BLaER1 treated with 17β-estradiol and CSF1 and Interleukin-3, amounts not matched to agents 10 nM and 100 nM (cell line): ENCODE measurements at regions not wholly inside any gene's neighbourhood (a gene's known extent, or its start where the extent isn't known, plus 50 kb on each side); places are given as distances from the start of the nearest gene placed in this dataset.

ENCODE experiments used
- H3K27ac ChIP-seq, 11 experiments: shearing (Covaris generic); formaldehyde crosslinking; 2 replicates each; pipeline ENCODE4 v1.8.1; 2022
- H3K27me3 ChIP-seq, 11 experiments: shearing (Covaris generic); formaldehyde crosslinking; 2 replicates each; pipeline ENCODE4 v1.8.1; 2022
- H3K36me3 ChIP-seq, 11 experiments: shearing (Covaris generic); formaldehyde crosslinking; 2 replicates each; pipeline ENCODE4 v1.8.1; 2022
- H3K4me1 ChIP-seq, 10 experiments: shearing (Covaris generic); formaldehyde crosslinking; 2 replicates each; pipeline ENCODE4 v1.8.1; 2022
- H3K4me2 ChIP-seq, 11 experiments: shearing (Covaris generic); formaldehyde crosslinking; 2 replicates each; pipeline ENCODE4 v1.8.1; 2022
- H3K4me3 ChIP-seq, 10 experiments: shearing (Covaris generic); formaldehyde crosslinking; 2 replicates each; pipeline ENCODE4 v1.8.1; 2022
- H3K9ac ChIP-seq, 11 experiments: shearing (Covaris generic); formaldehyde crosslinking; 2 replicates each; pipeline ENCODE4 v1.8.1; 2022
- H3K9me3 ChIP-seq, 11 experiments: shearing (Covaris generic); formaldehyde crosslinking; replicated peaks in 1 of 11; 2 replicates each; pipeline ENCODE4 v1.8.1; 2022
- H4K20me1 ChIP-seq, 11 experiments: shearing (Covaris generic); formaldehyde crosslinking; 2 replicates each; pipeline ENCODE4 v1.8.1; 2022
- Cebpa-rat ChIP-seq, 11 experiments: shearing (Covaris generic); IDR thresholded peaks; 2 replicates each; pipeline ENCODE4 v1.8.1; 2022

- no peaks in the 10 kb centered on the region for H3K4me1 ChIP-seq
- no peaks in the 10 kb centered on the region for H4K20me1 ChIP-seq
- no peaks in the 10 kb centered on the region for H3K36me3 ChIP-seq
- no peaks in the 10 kb centered on the region for H3K9me3 ChIP-seq
- no peak overlapping the region for H3K4me2 ChIP-seq
- H3K4me3 ChIP-seq, result no peak overlapping the region
- H3K9ac ChIP-seq, result no peak overlapping the region
- TF ChIP-seq Cebpa-rat (IDR thresholded peaks at IDR 0.05), result no peak
- no peak overlapping the region for H3K27ac ChIP-seq
- H3K27me3 ChIP-seq, result no peaks in the 10 kb centered on the region
Observed at GRCh38 chr7:35333265-35333664, 79.4 kb upstream of the TBX20 start.

DNA sequence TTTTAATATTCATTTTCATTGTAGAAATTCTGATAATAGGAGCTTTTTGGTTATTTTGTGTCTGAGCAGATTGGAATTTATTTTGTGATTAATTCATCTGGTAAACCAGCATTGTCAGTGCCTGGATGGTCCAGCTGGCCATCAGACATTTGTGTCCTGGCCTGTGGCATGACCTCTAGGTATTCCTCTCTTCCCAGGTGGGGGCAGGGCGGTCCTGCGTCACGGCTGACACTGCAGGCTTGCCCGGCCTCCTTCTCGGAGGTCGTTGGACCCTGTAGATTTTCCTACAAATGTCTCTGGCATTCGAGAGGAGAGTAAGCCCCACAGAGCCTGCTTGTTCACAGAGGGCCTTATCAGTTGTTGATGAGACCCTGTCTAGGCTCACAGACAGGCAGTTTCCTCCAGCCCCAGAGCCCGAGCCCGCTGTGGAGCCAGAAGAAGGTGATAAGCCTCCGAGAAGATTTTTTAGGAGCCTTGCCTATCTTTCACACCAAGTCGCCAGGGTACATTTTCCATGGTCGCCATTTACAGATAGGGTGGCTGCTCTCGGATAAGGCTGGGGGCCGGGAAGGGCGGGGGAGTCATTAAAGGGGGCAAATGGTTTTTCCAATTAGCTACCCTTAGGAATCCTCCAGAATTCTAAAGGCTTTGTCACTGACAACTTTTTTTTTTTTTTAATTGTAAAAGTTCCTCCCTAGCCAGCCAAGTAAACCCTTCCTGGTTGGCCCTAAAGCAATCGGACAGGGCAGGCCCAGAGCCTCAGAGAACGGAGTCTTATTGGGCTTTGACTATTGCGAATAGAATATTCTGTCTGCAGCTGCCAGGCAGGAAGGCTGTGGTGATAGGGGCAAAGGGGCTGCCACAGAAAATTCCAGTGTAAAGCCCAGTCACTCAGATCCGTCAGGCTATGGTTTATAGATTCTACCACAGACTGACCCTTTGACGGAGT, 78.1 kb upstream of the TBX20 start:
- Histone ChIP-seq H3K27ac (no peak overlapping the region), H3K36me3 (no peaks in the 10 kb centered on the region), H3K4me3 (no peak overlapping the region), H3K4me1 (no peaks in the 10 kb centered on the region), H3K9me3 (no peaks in the 10 kb centered on the region), H3K27me3 (no peaks in the 10 kb centered on the region), H3K4me2 (no peak overlapping the region), H4K20me1 (no peaks in the 10 kb centered on the region), H3K9ac (no peak overlapping the region)
- TF ChIP-seq Cebpa-rat (IDR thresholded peaks at IDR 0.05), result no peak

DNA sequence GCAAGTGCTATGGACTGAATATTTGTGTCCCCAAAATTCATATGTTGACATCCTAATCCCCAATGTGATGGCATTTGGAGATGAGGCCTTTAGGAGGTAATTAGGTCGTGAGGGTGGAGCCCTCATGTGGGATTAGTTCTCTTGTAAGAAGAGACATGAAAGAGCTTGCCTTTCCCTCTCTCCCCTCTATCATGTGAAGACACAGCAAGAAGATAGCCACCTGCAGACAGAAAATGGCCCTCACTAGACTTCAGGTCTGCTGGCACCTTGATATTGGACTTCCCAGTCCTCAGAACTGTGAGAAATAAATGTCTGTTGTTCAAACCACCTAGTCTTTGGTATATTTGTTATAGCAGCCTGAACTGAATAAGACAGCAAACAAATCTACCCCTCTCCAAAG, 75.1 kb upstream of the TBX20 start:
- H3K4me3 ChIP-seq, result no peak overlapping the region
- no peaks in the 10 kb centered on the region for H3K36me3 ChIP-seq
- H3K9me3 ChIP-seq, result peaks cover 0 to 17% (median 16%) of the 10 kb centered on the region in 11 experiments; a peak in 14 of 22 replicates
- no peak overlapping the region for H3K4me2 ChIP-seq
- TF ChIP-seq Cebpa-rat (IDR thresholded peaks at IDR 0.05), result no peak
- H4K20me1 ChIP-seq, result no peaks in the 10 kb centered on the region
- H3K4me1 ChIP-seq, result no peaks in the 10 kb centered on the region
- H3K27ac ChIP-seq, result no peak overlapping the region
- H3K27me3 ChIP-seq, result no peaks in the 10 kb centered on the region
- no peak overlapping the region for H3K9ac ChIP-seq

DNA sequence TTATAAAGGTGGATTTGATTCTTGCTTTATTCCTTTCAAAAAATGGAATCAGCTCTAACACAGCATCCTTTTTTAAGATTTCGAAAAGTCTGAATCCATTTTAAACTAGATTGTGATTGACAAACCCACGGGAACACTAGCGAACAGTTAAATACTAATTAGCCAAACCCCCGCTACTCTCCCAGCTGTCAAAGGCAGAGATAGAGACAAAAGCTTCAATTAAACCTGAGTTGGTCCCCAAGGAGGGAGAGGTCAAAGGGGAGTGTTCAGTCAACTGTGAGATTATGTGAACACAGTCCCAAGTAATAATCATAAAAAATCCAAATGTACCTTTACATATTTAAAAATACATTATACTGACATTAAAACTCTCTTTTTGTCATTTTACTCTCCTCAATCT, 65.7 kb upstream of the TBX20 start:
- H3K27me3 ChIP-seq, result no peaks in the 10 kb centered on the region
- H3K9ac ChIP-seq, result no peak overlapping the region
- H3K36me3 ChIP-seq, result no peaks in the 10 kb centered on the region
- H4K20me1 ChIP-seq, result no peaks in the 10 kb centered on the region
- no peaks in the 10 kb centered on the region; a peak in 1 of 20 replicates for H3K4me1 ChIP-seq
- peaks cover 0 to 17% (median 5%) of the 10 kb centered on the region in 11 experiments; a peak in 11 of 22 replicates for H3K9me3 ChIP-seq
- no peak overlapping the region for H3K4me3 ChIP-seq
- TF ChIP-seq Cebpa-rat (IDR thresholded peaks at IDR 0.05), result no peak
- H3K27ac ChIP-seq, result no peak overlapping the region
- no peak overlapping the region for H3K4me2 ChIP-seq

GRCh38 chr7:35316549-35316948, 62.6 kb upstream of the TBX20 start:
- H3K9me3 ChIP-seq, result no peaks in the 10 kb centered on the region
- H4K20me1 ChIP-seq, result no peaks in the 10 kb centered on the region
- no peaks in the 10 kb centered on the region; a peak in 1 of 20 replicates for H3K4me1 ChIP-seq
- no peaks in the 10 kb centered on the region for H3K27me3 ChIP-seq
- H3K27ac ChIP-seq, result no peak overlapping the region
- no peaks in the 10 kb centered on the region for H3K36me3 ChIP-seq
- TF ChIP-seq Cebpa-rat (IDR thresholded peaks at IDR 0.05), result no peak
- no peak overlapping the region for H3K9ac ChIP-seq
- no peak overlapping the region for H3K4me3 ChIP-seq
- H3K4me2 ChIP-seq, result no peak overlapping the region

GRCh38 chr7:35315517-35315916, 61.6 kb upstream of the TBX20 start:
- no peaks in the 10 kb centered on the region; a peak in 1 of 20 replicates for H3K4me1 ChIP-seq
- no peak overlapping the region for H3K4me3 ChIP-seq
- no peak overlapping the region for H3K27ac ChIP-seq
- TF ChIP-seq Cebpa-rat (IDR thresholded peaks at IDR 0.05), result no peak
- H3K9ac ChIP-seq, result no peak overlapping the region
- H3K9me3 ChIP-seq, result no peaks in the 10 kb centered on the region
- no peaks in the 10 kb centered on the region for H3K27me3 ChIP-seq
- no peaks in the 10 kb centered on the region for H4K20me1 ChIP-seq
- H3K4me2 ChIP-seq, result no peak overlapping the region
- H3K36me3 ChIP-seq, result no peaks in the 10 kb centered on the region

DNA sequence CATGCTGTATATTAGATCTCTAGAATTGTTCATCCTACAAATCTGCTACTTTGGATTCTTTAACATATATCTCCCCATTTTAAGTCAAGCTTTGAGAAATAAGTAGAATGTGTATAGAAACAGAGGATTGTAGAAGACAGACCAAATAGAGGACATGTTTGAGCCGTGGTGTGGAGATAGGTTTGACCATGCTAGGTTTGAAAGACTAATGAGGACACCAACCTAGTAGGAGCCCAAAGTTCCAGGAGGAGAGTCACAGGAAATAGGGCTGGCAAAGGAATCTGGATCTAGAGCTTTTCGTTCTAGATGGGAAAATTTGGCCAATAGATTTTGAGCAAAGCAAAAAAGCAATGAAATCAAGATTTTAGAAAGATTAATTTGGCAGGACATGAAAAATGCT, 60.5 kb upstream of the TBX20 start:
- Histone ChIP-seq H3K27me3 (no peaks in the 10 kb centered on the region), H3K4me3 (no peak overlapping the region), H3K36me3 (no peaks in the 10 kb centered on the region), H3K9me3 (no peaks in the 10 kb centered on the region), H3K9ac (no peak overlapping the region), H3K27ac (no peak overlapping the region), H4K20me1 (no peaks in the 10 kb centered on the region), H3K4me1 (no peaks in the 10 kb centered on the region), H3K4me2 (no peak overlapping the region)
- TF ChIP-seq Cebpa-rat (IDR thresholded peaks at IDR 0.05), result no peak

GRCh38 chr7:35313575-35313974, 59.7 kb upstream of the TBX20 start:
- Histone ChIP-seq H4K20me1 (no peaks in the 10 kb centered on the region), H3K9ac (no peak overlapping the region), H3K27me3 (no peaks in the 10 kb centered on the region), H3K9me3 (no peaks in the 10 kb centered on the region), H3K4me2 (no peak overlapping the region), H3K27ac (no peak overlapping the region), H3K36me3 (no peaks in the 10 kb centered on the region), H3K4me3 (no peak overlapping the region), H3K4me1 (no peaks in the 10 kb centered on the region)
- no peak for TF ChIP-seq Cebpa-rat (IDR thresholded peaks at IDR 0.05)
